Type B pancreatic cell (in vitro differentiated cells): ENCODE measurements at regions not wholly inside any gene's neighbourhood (a gene's known extent, or its start where the extent isn't known, plus 50 kb on each side); places are given as distances from the start of the nearest gene placed in this dataset.

Experiments
- DNase-seq: peaks from one replicate; pipeline ENCODE4 v3.0.0; 2021; ENCODE audit warnings: mixed read lengths; ENCODE audit not compliant: unreplicated experiment; ENCODE audit errors: extremely low spot score
- H3K27ac Mint-ChIP-seq: 2 replicates; pipeline ENCODE4 v1.8.0; 2021; ENCODE audit warnings: mild to moderate bottlenecking, mixed read lengths
- H3K27me3 Mint-ChIP-seq: 2 replicates; pipeline ENCODE4 v1.8.0; 2021; ENCODE audit warnings: mixed read lengths
- H3K36me3 Mint-ChIP-seq: 2 replicates; pipeline ENCODE4 v1.8.0; 2021; ENCODE audit warnings: mixed read lengths
- H3K4me1 Mint-ChIP-seq: one replicate; pipeline ENCODE4 v1.8.0; 2021; ENCODE audit warnings: mixed read lengths; ENCODE audit not compliant: unreplicated experiment
- H3K4me3 Mint-ChIP-seq: 2 replicates; pipeline ENCODE4 v1.8.0; 2021; ENCODE audit warnings: mild to moderate bottlenecking, mixed read lengths
- H3K9me3 Mint-ChIP-seq: 2 replicates; pipeline ENCODE4 v1.8.0; 2021; ENCODE audit warnings: mixed read lengths
- TF ChIP-seq, protein P1 (sequence below): fragments of 200-600 bp; sonication (generic); conservative IDR thresholded peaks from 2 replicates; pipeline ENCODE4 v1.5.0; 2021; ENCODE audit warnings: antibody characterized with exemption, mild to moderate bottlenecking

DNA sequence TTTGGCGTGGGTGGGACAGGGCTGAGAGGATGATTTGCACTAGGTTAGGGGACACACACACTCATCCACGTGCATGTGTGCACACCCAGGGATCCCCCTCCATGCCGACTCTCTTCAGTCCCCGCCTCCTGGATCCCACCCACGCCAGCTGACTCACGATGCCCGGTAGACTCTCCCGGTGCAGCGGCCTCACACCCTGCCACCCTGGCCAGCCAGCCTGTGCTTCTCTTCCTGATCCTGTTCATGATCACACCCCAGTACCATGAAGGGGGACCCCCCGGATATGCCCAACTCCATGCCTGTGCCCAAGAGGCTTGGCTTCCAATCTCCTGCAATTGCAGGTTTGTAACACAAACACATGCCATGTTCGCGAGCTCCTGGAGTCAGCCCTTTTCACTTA is 157.8 kb upstream of the HDAC4 start:
- Mint-ChIP-seq H3K4me3 (no peak overlapping the region), H3K36me3 (no peaks in the 10 kb centered on the region), H3K27me3 (peaks cover 33% of the 10 kb centered on the region), H3K9me3 (peaks cover 5% of the 10 kb centered on the region), H3K4me1 (peaks cover 4% of the 10 kb centered on the region), H3K27ac (no peak overlapping the region)
- TF ChIP-seq, protein P1, sequence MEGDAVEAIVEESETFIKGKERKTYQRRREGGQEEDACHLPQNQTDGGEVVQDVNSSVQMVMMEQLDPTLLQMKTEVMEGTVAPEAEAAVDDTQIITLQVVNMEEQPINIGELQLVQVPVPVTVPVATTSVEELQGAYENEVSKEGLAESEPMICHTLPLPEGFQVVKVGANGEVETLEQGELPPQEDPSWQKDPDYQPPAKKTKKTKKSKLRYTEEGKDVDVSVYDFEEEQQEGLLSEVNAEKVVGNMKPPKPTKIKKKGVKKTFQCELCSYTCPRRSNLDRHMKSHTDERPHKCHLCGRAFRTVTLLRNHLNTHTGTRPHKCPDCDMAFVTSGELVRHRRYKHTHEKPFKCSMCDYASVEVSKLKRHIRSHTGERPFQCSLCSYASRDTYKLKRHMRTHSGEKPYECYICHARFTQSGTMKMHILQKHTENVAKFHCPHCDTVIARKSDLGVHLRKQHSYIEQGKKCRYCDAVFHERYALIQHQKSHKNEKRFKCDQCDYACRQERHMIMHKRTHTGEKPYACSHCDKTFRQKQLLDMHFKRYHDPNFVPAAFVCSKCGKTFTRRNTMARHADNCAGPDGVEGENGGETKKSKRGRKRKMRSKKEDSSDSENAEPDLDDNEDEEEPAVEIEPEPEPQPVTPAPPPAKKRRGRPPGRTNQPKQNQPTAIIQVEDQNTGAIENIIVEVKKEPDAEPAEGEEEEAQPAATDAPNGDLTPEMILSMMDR = no peak
- no peak for DNase-seq

DNA sequence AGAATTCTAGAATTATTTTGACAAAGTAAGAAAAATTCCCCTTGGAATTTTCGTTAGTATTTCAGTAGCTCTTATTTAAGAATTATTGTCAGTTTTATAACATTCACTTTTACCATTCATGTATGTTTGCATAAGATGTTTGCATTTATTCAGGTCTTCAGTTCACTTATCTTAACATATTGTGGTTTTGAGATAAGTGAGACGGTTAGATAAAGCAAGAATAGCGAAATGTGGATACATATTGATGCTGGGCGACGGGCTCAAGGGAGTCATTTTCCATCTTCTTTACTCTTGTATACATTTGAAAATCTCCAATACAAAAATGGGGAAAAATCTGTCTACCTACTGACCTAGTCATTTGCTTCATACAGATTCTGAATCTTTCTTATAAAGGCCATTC is 156.7 kb upstream of the HDAC4 start:
- H3K36me3 Mint-ChIP-seq = no peaks in the 10 kb centered on the region
- H3K27ac Mint-ChIP-seq = no peak overlapping the region
- no peaks in the 10 kb centered on the region for H3K9me3 Mint-ChIP-seq

DNA sequence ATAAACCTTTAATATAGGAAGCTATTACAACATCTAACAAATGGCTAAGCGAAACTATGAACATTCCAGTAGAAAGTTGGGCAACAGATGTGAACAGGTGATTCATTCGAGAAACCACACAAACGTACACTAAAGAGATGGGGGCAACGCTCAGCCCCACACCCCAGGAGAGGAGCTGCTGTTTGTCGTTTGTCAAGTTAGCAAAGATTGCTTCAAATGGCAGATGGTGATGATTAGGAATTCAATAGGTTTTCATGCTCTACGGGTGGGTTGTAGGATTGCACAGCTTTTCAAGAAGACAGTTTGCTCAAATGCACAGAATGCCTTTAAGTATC is 154.7 kb upstream of the HDAC4 start:
- TF ChIP-seq, protein P1 = no peak
- DNase-seq = no peak
- no peak overlapping the region for H3K4me3 Mint-ChIP-seq
- no peaks in the 10 kb centered on the region for H3K9me3 Mint-ChIP-seq
- no peaks in the 10 kb centered on the region for H3K4me1 Mint-ChIP-seq
- H3K36me3 Mint-ChIP-seq = no peaks in the 10 kb centered on the region
- peaks cover 38% of the 10 kb centered on the region for H3K27me3 Mint-ChIP-seq
- no peak overlapping the region for H3K27ac Mint-ChIP-seq

More for the DNA sequence above, 156.7 kb upstream of the HDAC4 start:
- H3K4me1 Mint-ChIP-seq = no peaks in the 10 kb centered on the region
- no peak overlapping the region for H3K4me3 Mint-ChIP-seq
- peaks cover 37% of the 10 kb centered on the region for H3K27me3 Mint-ChIP-seq
- TF ChIP-seq, protein P1 = no peak
- no peak for DNase-seq

DNA sequence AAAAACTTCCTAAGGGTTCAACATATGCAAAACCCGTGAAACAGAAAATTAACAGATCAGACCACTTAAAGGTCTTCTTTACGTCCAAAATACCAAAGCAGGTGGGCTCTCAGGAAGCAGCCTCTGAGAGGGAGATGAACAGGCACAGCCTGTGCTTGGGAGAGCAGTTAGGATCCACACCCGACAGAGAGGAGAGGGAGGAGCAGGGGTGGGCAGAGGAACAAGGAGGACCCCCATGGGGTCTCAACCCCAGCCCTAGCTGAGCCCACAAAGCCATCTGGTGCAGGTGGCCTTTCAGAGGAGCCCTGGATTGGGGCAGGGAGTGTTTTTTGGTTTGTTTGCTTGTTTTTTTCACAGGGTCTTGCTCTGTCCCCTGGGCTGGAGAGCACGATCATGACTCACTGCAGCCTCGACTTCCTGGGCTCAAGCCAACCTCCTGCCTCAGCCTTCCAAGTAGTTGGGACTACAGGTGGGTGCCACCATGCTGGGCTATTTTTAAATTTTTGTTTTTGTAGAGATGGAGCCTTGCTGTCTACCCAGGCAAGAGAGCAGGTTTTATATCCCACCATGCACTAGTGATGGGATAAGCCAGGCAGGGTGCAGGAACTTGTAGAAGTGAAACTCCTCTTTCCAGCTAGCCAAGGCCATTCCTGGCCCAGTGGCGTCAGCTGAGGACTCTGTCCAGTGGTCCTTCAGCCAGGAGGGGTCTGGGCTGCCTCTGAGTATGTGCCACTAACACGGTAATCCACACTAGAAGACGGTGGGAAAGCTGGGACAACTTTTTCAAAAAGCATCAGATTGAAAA is 154.1 kb upstream of the HDAC4 start:
- TF ChIP-seq, protein P1 = no peak
- no peaks in the 10 kb centered on the region for H3K36me3 Mint-ChIP-seq
- no peak overlapping the region for H3K4me3 Mint-ChIP-seq
- no peak for DNase-seq
- peaks cover 42% of the 10 kb centered on the region for H3K27me3 Mint-ChIP-seq
- no peaks in the 10 kb centered on the region for H3K4me1 Mint-ChIP-seq
- no peaks in the 10 kb centered on the region for H3K9me3 Mint-ChIP-seq
- no peak overlapping the region for H3K27ac Mint-ChIP-seq

DNA sequence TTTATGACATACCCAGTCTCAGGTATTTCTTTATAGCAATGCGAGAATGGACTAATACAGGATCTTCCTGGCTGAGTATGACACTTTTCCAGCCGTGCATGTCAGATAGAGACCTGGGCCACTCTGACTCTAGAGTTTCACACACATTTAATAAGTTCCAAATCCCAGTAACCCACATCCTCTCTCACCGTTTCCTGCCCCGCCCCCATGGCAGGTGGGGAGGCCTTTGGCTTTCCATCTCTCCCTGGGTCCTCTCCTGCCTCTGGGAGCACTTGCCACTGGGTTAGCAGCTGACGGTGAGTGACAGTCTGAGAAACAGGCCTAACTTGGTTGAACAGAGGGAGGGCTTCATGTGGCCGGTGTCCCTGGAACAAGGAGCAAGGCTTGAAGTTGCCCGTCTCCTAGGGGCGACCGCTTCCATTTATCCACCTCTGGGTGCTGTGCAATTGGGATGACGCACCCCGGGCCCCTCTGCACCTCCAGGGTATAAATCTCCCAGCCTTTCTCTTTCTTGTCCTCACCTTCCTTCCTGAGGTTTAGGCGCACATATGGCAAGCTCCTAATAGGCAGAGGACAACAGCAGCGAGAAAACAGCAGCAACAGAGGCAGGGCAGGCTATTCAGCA is 152.7 kb upstream of the HDAC4 start:
- Mint-ChIP-seq H3K27ac (no peak overlapping the region), H3K9me3 (no peaks in the 10 kb centered on the region), H3K27me3 (peaks cover 43% of the 10 kb centered on the region), H3K4me3 (no peak overlapping the region), H3K36me3 (no peaks in the 10 kb centered on the region), H3K4me1 (no peaks in the 10 kb centered on the region)
- TF ChIP-seq, protein P1 = no peak
- DNase-seq = no peak
